IMR-90 (cell line): ENCODE measurements at regions not wholly inside any gene's neighbourhood (a gene's known extent, or its start where the extent isn't known, plus 50 kb on each side); places are given as distances from the start of the nearest gene placed in this dataset.

Experiments used
- ATAC-seq: fragments of 200-7000 bp; cut with Tn5 transposase; 2 replicates; pipeline ENCODE4 v1.9.1; 2020; ENCODE audit warnings: low read depth, mild to moderate bottlenecking, moderate library complexity
- BruUV-seq: library from RNA; stranded (reverse); fragments of 400-500 nt; replicated peaks from 2 replicates; lab custom pipeline; 2021; lab: Mats Ljungman, UMichigan
- CTCF ChIA-PET: fragments of 300-600 bp; formaldehyde crosslinking; extraction: SDS; loops from one replicate; lab custom pipeline; 2021; ENCODE audit warnings: antibody characterized with exemption; lab: Yijun Ruan, JAX
- POLR2A ChIA-PET: fragments of 300-600 bp; sonication (Branson Sonifier 250); formaldehyde crosslinking; loops from one replicate; lab custom pipeline; 2022; ENCODE audit warnings: antibody characterized with exemption; ENCODE audit not compliant: unreplicated experiment; lab: Charles Lee
- DNase-seq: peaks from one replicate; pipeline ENCODE4 v3.0.0; 2013
- H2AFZ ChIP-seq: replicated peaks from 2 replicates; pipeline ENCODE3; 2013; ENCODE audit warnings: low read length, mild to moderate bottlenecking; ENCODE audit not compliant: poor library complexity
- H2AK5ac ChIP-seq: 2 replicates; pipeline ENCODE4 v1.6.1; 2013; ENCODE audit warnings: low read depth, low read length, inconsistent platforms
- H2AK9ac ChIP-seq: replicated peaks from 2 replicates; pipeline ENCODE3; 2013; ENCODE audit warnings: mild to moderate bottlenecking, low read depth, low read length, moderate library complexity; ENCODE audit not compliant: poor library complexity
- H2BK120ac ChIP-seq: 2 replicates; pipeline ENCODE4 v1.6.1; 2013; ENCODE audit warnings: low read depth, low read length, inconsistent platforms
- H2BK15ac ChIP-seq: 3 replicates; pipeline ENCODE4 v1.6.1; 2013; ENCODE audit warnings: low read depth, low read length, inconsistent platforms
- H2BK20ac ChIP-seq: 2 replicates; pipeline ENCODE4 v1.6.1; 2013; ENCODE audit warnings: low read depth, mild to moderate bottlenecking, inconsistent platforms, low read length, moderate library complexity
- H2BK5ac ChIP-seq: 2 replicates; pipeline ENCODE4 v1.6.1; 2013; ENCODE audit warnings: mild to moderate bottlenecking, low read depth, low read length, inconsistent platforms; ENCODE audit not compliant: poor library complexity, severe bottlenecking
- H3K14ac ChIP-seq: replicated peaks from 2 replicates; pipeline ENCODE4 v1.6.1; 2013; ENCODE audit warnings: low read depth, low read length, inconsistent platforms
- H3K18ac ChIP-seq: 2 replicates; pipeline ENCODE4 v1.6.1; 2013; ENCODE audit warnings: low read depth, low read length, control low read depth
- H3K23ac ChIP-seq: 2 replicates; pipeline ENCODE4 v1.6.1; 2013; ENCODE audit warnings: low read depth, low read length, inconsistent platforms
- H3K27ac ChIP-seq: 2 replicates; pipeline ENCODE4 v1.5.1; 2013; ENCODE audit warnings: mild to moderate bottlenecking, control low read depth, low read length; ENCODE audit not compliant: insufficient read depth
- H3K27me3 ChIP-seq: 2 replicates; pipeline ENCODE4 v1.6.1; 2013; ENCODE audit warnings: low read length; ENCODE audit not compliant: control insufficient read depth, insufficient read depth
- H3K36me3 ChIP-seq: 2 replicates; pipeline ENCODE4 v1.6.1; 2013; ENCODE audit warnings: low read length, mixed read lengths; ENCODE audit not compliant: control insufficient read depth, insufficient read depth
- H3K4ac ChIP-seq: 2 replicates; pipeline ENCODE4 v1.6.1; 2013; ENCODE audit warnings: low read depth, low read length, inconsistent platforms
- H3K4me1 ChIP-seq: 2 replicates; pipeline ENCODE4 v1.6.1; 2013; ENCODE audit warnings: low read length, mixed read lengths; ENCODE audit not compliant: control insufficient read depth, insufficient read depth
- H3K4me2 ChIP-seq: 2 replicates; pipeline ENCODE4 v1.6.1; 2013; ENCODE audit warnings: low read depth, mild to moderate bottlenecking, control low read depth, low read length, moderate library complexity
- H3K4me3 ChIP-seq: 2 replicates; pipeline ENCODE4 v1.5.1; 2013; ENCODE audit warnings: low read depth, mild to moderate bottlenecking, control low read depth, low read length, moderate library complexity; ENCODE audit not compliant: insufficient read depth
- H3K56ac ChIP-seq: 2 replicates; pipeline ENCODE4 v1.6.1; 2013; ENCODE audit warnings: low read length, inconsistent platforms; ENCODE audit not compliant: insufficient read depth; ENCODE audit errors: extremely low read depth
- H3K79me1 ChIP-seq, 2 experiments: 2 replicates each; pipeline ENCODE4 v1.6.1; 2013; ENCODE audit warnings: low read length in 2 of 2, inconsistent platforms in 1 of 2, low read depth in 1 of 2
- H3K9ac ChIP-seq: 2 replicates; pipeline ENCODE4 v1.6.1; 2013; ENCODE audit warnings: low read depth, low read length, control low read depth
- H3K9me1 ChIP-seq: 2 replicates; pipeline ENCODE4 v1.6.1; 2013; ENCODE audit warnings: low read length, inconsistent platforms; ENCODE audit not compliant: insufficient read depth
- H3K9me3 ChIP-seq: 2 replicates; pipeline ENCODE4 v1.6.1; 2013; ENCODE audit warnings: low read length; ENCODE audit not compliant: control insufficient read depth, insufficient read depth
- H4K20me1 ChIP-seq: 2 replicates; pipeline ENCODE4 v1.6.1; 2013; ENCODE audit warnings: low read length, inconsistent platforms; ENCODE audit not compliant: insufficient read depth
- H4K5ac ChIP-seq: 2 replicates; pipeline ENCODE4 v1.6.1; 2013; ENCODE audit warnings: mild to moderate bottlenecking, low read depth, low read length, control low read depth
- H4K8ac ChIP-seq, 2 experiments: 2 replicates each; pipeline ENCODE4 v1.6.1; 2013; ENCODE audit warnings: low read depth in 2 of 2, low read length in 2 of 2, control low read depth in 1 of 2, inconsistent platforms in 1 of 2
- H4K91ac ChIP-seq: 2 replicates; pipeline ENCODE4 v1.6.1; 2013; ENCODE audit warnings: low read depth, low read length, inconsistent platforms; ENCODE audit not compliant: insufficient read depth
- CEBPB ChIP-seq: IDR thresholded peaks from 2 replicates; pipeline ENCODE4 v1.6.1; 2012; ENCODE audit warnings: low read depth, low read length, improper control_type of control experiment
- MAZ ChIP-seq: IDR thresholded peaks from 2 replicates; pipeline ENCODE4 v1.6.1; 2012; ENCODE audit warnings: low read depth, mild to moderate bottlenecking, low read length, improper control_type of control experiment, moderate library complexity, borderline replicate concordance
- RCOR1 ChIP-seq: IDR thresholded peaks from 2 replicates; pipeline ENCODE4 v1.6.1; 2012; ENCODE audit warnings: mild to moderate bottlenecking, low read length, improper control_type of control experiment; ENCODE audit not compliant: insufficient replicate concordance
- SMC3 ChIP-seq: fragments of 150-350 bp; IDR thresholded peaks from 2 replicates; pipeline ENCODE4 v1.6.1; 2016; ENCODE audit warnings: low read depth, mild to moderate bottlenecking, antibody characterized with exemption, low read length, moderate library complexity
- WGBS, 2 experiments: methylation state at CpG; one replicate each; pipeline versions ENCODE4 v1.1.5 to v1.1.7; 2013; ENCODE audit warnings: missing lambda C conversion rate in 2 of 2; ENCODE audit not compliant: insufficient read length in 1 of 2; ENCODE audit errors: extremely low coverage in 2 of 2; 5-methylcytosine and 5-hydroxymethylcytosine counted together
- dilution Hi-C: fragments of 300-500 bp; cut with HindIII; formaldehyde crosslinking; loops from one replicate; pipeline ENCODE4 v1.14.3; 2018; ENCODE audit warnings: low sequenced_read_pairs; ENCODE audit not compliant: unreplicated experiment
- in situ Hi-C: fragments of 300-500 bp; cut with MboI; formaldehyde crosslinking; loops from 3 replicates; pipeline ENCODE4 v1.14.3; 2019; ENCODE audit warnings: low sequenced_read_pairs, inconsistent platforms, mixed read lengths
- intact Hi-C: fragments of 100-400 bp; cut with micrococcal nuclease; formaldehyde crosslinking; loops from 2 replicates; pipeline ENCODE4 v1.10.0; 2022
- TF ChIP-seq, protein P1 (sequence below): fragments of 150-350 bp; IDR thresholded peaks from 2 replicates; pipeline ENCODE4 v1.6.1; 2017; ENCODE audit warnings: mild to moderate bottlenecking, antibody characterized with exemption, low read length, low read depth

DNA sequence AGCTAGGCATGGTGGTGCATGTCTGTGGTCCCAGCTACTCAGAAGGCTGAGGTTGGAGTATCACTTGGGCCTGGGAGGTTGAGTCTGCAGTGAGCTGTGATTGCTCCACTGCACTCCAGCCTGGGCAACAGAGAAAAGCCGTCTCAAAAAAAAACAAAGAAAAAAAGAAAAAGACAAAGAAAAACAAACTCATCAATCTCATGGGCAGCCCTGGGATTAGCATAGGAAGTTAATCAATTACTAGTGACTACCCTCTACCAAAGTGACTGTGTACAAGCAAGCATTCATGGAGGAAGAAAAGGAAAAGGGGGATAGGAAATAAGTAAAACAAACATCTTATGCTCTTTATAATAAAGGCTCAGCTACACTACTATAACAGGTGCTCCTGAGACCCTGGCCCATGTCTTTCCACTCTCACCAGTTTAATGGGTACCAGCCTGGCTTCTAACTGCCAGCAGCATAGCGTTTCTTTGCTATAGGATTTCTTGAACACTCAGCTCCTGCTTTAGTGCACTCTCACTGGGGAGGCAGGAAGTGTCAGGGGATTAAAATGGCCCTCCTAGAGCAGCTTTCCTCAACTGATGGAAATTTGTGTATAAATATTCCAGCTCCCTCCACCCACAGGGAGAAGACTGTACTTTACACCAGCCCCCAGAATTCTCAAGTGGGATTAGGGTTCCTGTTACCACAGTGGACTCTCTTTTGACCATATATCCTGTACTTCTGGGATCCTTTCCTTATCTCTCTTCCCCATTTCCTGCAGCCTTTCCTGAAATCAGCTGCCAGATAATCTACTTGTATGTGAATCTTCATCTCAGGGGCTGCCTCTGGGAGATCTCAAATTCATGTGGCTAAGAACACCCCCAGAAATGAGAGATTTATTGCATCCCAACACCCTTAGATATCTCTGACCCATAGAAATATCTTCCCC, 91.3 kb upstream of the GLS start:
- no peak for ATAC-seq
- in situ Hi-C loops (loop anchor here (10.0 to 25.0 kb wide), 2 partner anchors 165 to 348 kb away; no protein-coding TSS in a partner anchor), intact Hi-C loops (no loop called here), dilution Hi-C loops (no loop called here)
- Histone ChIP-seq H3K4me2 (no peak overlapping the region), H3K9ac (no peak overlapping the region), H3K4ac (peak overlapping the region; percentile 13; the same call in 1 of the 2 replicates), H2BK5ac (no peak overlapping the region), H2BK20ac (no peak overlapping the region), H3K79me1 (no peaks in the 10 kb centered on the region), H3K36me3 (no peaks in the 10 kb centered on the region), H2AFZ (no peak overlapping the region), H3K9me3 (peaks cover 2% of the 10 kb centered on the region; the same call in 1 of the 2 replicates), H4K5ac (no peak overlapping the region), H4K91ac (no peak overlapping the region), H2AK9ac (no peak overlapping the region), H4K8ac (no peak overlapping the region), H3K23ac (no peak overlapping the region), H3K14ac (no peak overlapping the region), H3K27ac (no peak overlapping the region), H3K4me1 (peaks cover 6% of the 10 kb centered on the region), H2BK15ac (no peak overlapping the region), H3K4me3 (no peak overlapping the region), H3K56ac (no peak overlapping the region), H2AK5ac (no peak overlapping the region), H4K20me1 (no peaks in the 10 kb centered on the region), H3K18ac (no peak overlapping the region), H3K9me1 (peaks cover 3% of the 10 kb centered on the region; the same call in 1 of the 2 replicates), H2BK120ac (0 out of 2 replicates have a peak overlapping the region, but pooled peaks have one; percentile 7), H3K27me3 (no peaks in the 10 kb centered on the region)
- TF ChIP-seq RCOR1 (no peak), CEBPB (no peak), SMC3 (no peak), MAZ (no peak)
- TF ChIP-seq, protein P1, sequence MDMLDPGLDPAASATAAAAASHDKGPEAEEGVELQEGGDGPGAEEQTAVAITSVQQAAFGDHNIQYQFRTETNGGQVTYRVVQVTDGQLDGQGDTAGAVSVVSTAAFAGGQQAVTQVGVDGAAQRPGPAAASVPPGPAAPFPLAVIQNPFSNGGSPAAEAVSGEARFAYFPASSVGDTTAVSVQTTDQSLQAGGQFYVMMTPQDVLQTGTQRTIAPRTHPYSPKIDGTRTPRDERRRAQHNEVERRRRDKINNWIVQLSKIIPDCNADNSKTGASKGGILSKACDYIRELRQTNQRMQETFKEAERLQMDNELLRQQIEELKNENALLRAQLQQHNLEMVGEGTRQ, result no peak
- BruUV-seq, result no TSS peak
- no peak for DNase-seq
- POLR2A ChIA-PET, result no interaction called here
- WGBS, 2 experiments, result no CpG with 5 or more reads among the region's 2 CpGs
- CTCF ChIA-PET, result interaction anchor here (0.7 kb wide), 1 partner anchor 12 kb away, joined by 3 read pairs; no protein-coding TSS in a partner anchor
